Esophagus squamous epithelium (tissue), 5 donors: ENCODE measurements at regions not wholly inside any gene's neighbourhood (a gene's known extent, or its start where the extent isn't known, plus 50 kb on each side); places are given as distances from the start of the nearest gene placed in this dataset.
"Not testable (repeated sequence)": the region's sequence is repeated elsewhere in the genome, so short reads cannot be mapped to it uniquely, and the experiment has no call there.

Experiments used
- DNase-seq: peaks from one replicate; lab custom pipeline; 2025; lab: John Stamatoyannopoulos, UW
- H3K27ac ChIP-seq, 4 donors: fragments of 200-600 bp; sonication (generic); one replicate each; pipeline ENCODE4 v1.5.1; 2016 to 2019; ENCODE audit warnings: mild to moderate bottlenecking in 1 of 4
- H3K27me3 ChIP-seq, 4 donors: fragments of 200-600 bp; sonication (generic); 1 replicate in 3 of 4; 2 replicates in 1 of 4; pipeline versions ENCODE4 v1.5.1 to v1.6.0; 2017 to 2021; ENCODE audit warnings: antibody characterized with exemption in 1 of 4
- H3K36me3 ChIP-seq, 3 donors: fragments of 200-600 bp; sonication (generic); one replicate each; pipeline ENCODE4 v1.5.1; 2016 to 2019
- H3K4me1 ChIP-seq, 3 donors: fragments of 200-600 bp; sonication (generic); one replicate each; pipeline ENCODE4 v1.5.1; 2017 to 2019
- H3K4me3 ChIP-seq, 4 donors: fragments of 200-600 bp; sonication (generic); 1 replicate in 3 of 4; 2 replicates in 1 of 4; pipeline ENCODE4 v1.5.1; 2016 to 2019; ENCODE audit warnings: mild to moderate bottlenecking in 2 of 4, moderate library complexity in 1 of 4
- H3K9me3 ChIP-seq, 3 donors: fragments of 200-600 bp; sonication (generic); one replicate each; pipeline ENCODE4 v1.5.1; 2016 to 2019
- CTCF ChIP-seq, 6 experiments: fragments of 450-650 bp in 4 of 6; fragments of 200-600 bp in 2 of 6; sonication (generic) in 2 of 6; IDR thresholded peaks; one replicate each; pipeline ENCODE4 v1.5.1; 2016 to 2019; ENCODE audit warnings: antibody characterized with exemption in 6 of 6, mild to moderate bottlenecking in 4 of 6, moderate library complexity in 4 of 6
- POLR2A ChIP-seq, 4 donors: fragments of 450-650 bp; IDR thresholded peaks; one replicate each; pipeline ENCODE4 v1.6.1; 2017; ENCODE audit warnings: antibody characterized with exemption in 4 of 4, mild to moderate bottlenecking in 4 of 4, moderate library complexity in 3 of 4
- WGBS, 2 donors: methylation state at CpG; one replicate each; pipeline ENCODE4 v1.1.5; 2018; 5-methylcytosine and 5-hydroxymethylcytosine counted together
- intact Hi-C: fragments of 100-400 bp; cut with DNase I; formaldehyde crosslinking; loops from one replicate; pipeline ENCODE4 v1.15.0; 2022
- donor health status: DM: yes; HTN: yes; CAD: no.

DNA sequence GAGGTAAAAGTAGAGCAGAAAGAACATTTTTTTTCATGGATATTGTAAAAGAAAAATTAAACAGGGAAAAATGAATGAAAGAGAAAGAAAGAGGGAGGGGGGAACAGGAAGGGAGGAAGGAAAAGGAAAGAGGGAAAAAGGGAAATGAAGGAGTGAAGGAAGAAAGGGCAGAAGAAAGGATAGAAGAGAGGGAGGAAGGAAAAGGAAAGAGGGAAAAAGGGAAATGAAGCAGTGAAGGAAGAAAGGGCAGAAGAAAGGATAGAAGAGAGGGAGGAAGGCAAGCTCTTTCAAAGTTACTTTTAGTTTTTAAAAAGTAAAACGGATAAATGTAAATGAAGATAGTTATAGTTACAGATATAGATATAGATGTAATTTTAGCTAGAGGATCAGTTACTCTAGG is 1676.7 kb downstream of the MRPL39 start:
- H3K4me1 ChIP-seq: no peaks in the 10 kb centered on the region
- no peak overlapping the region for H3K27ac ChIP-seq
- no peaks in the 10 kb centered on the region for H3K9me3 ChIP-seq
- TF ChIP-seq POLR2A (IDR thresholded peaks at IDR 0.05) (no peak), CTCF (IDR thresholded peaks at IDR 0.05) (no peak)
- no peak for DNase-seq
- H3K27me3 ChIP-seq: no peaks in the 10 kb centered on the region
- no peak overlapping the region for H3K4me3 ChIP-seq
- no peaks in the 10 kb centered on the region for H3K36me3 ChIP-seq
- intact Hi-C loops: no loop called here
- 89 to 90% methylated on average over 1 of the region's 1 CpG for WGBS, 2 donors

DNA sequence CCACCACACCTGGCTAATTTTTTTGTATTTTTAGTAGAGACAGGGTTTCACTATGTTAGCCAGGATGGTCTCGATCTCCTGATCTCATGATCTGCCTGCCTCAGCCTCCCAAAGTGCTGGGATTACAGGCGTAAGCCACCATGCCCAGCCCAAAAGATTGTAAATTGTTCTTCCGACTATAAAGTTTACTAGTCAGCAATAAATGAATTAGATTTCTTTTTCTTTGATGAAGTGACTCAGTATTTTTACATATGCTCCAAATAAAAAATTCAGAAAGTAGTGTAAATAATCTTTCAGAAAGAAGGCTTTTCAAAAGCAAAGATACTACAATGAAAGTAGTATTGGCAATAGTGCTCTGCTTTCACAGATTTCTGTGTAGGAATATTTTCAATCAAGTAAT is 1680.9 kb downstream of the MRPL39 start:
- H3K4me1 ChIP-seq, H3K27ac ChIP-seq, DNase-seq, intact Hi-C loops, H3K9me3 ChIP-seq, H3K36me3 ChIP-seq, H3K27me3 ChIP-seq, H3K4me3 ChIP-seq: not testable (repeated sequence)
- 85 to 96% methylated on average over 2 to 3 of the region's 3 CpGs for WGBS, 2 donors

DNA sequence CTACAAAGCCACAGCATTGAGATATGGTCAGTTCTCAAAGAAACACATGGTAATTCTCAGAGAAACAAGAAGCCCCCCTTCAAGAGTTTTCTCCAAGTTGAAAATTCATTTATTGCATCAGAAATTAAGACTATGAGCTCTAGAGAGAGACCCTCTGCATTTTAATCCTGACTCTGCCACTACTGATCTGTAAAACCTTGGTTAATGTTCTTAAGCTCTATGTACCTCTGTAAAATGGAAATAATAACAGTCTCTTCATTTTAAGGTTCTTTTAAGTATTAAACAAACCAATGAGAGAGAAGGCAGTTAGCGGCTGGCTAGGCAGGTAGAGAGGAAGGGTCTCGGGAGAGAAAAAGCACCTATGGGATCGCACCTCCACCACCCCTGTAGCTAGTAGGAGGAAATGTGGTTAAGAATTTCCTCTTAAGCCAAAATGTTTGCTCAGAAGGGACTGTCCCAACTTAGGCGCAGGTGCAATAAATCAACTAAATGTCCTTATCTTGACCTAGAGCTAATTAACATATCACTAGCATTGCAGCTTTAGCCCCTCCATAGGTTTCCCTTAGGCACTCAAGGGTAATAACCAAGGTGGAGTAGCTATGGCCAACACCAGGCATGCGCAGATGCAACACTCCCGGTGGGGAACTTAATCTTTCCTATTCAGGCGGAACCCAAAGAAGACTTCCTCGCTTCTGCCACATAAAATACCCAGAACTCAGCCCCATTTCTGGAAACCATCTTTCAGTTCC is 1685.4 kb downstream of the MRPL39 start:
- Histone ChIP-seq H3K4me3 (no peak overlapping the region), H3K27me3 (no peaks in the 10 kb centered on the region), H3K4me1 (no peaks in the 10 kb centered on the region), H3K27ac (no peak overlapping the region), H3K36me3 (no peaks in the 10 kb centered on the region), H3K9me3 (no peaks in the 10 kb centered on the region)
- TF ChIP-seq POLR2A (IDR thresholded peaks at IDR 0.05): no peak
- TF ChIP-seq CTCF (IDR thresholded peaks at IDR 0.05): no peak
- WGBS, 2 donors: 73 to 79% methylated on average over 8 of the region's 8 CpGs
- no peak for DNase-seq
- intact Hi-C loops: no loop called here

GRCh38 chr21:23900727-23901126 is 1706.6 kb downstream of the MRPL39 start:
- peaks cover 0 to 7% (median 5%) of the 10 kb centered on the region in 3 donors for H3K9me3 ChIP-seq
- 61 to 80% methylated on average over 3 of the region's 3 CpGs for WGBS, 2 donors
- intact Hi-C loops: no loop called here
- H3K27ac ChIP-seq: no peak overlapping the region
- DNase-seq: no peak
- no peaks in the 10 kb centered on the region for H3K27me3 ChIP-seq
- no peaks in the 10 kb centered on the region for H3K36me3 ChIP-seq
- H3K4me1 ChIP-seq: no peaks in the 10 kb centered on the region
- H3K4me3 ChIP-seq: no peak overlapping the region
- TF ChIP-seq POLR2A (IDR thresholded peaks at IDR 0.05) (no peak), CTCF (IDR thresholded peaks at IDR 0.05) (no peak)

- Histone ChIP-seq H3K36me3 (no peaks in the 10 kb centered on the region), H3K27me3 (no peaks in the 10 kb centered on the region)
- intact Hi-C loops: no loop called here
Observed at GRCh38 chr21:23899561-23899960, 1707.7 kb downstream of the MRPL39 start.

More at GRCh38 chr21:23899561-23899960, 1707.7 kb downstream of the MRPL39 start:
- no peak overlapping the region for H3K27ac ChIP-seq
- WGBS, 2 donors: 94 to 95% methylated on average over 2 of the region's 2 CpGs
- H3K9me3 ChIP-seq: peaks cover 0 to 7% (median 5%) of the 10 kb centered on the region in 3 donors
- H3K4me3 ChIP-seq: no peak overlapping the region
- DNase-seq: no peak
- TF ChIP-seq CTCF (IDR thresholded peaks at IDR 0.05) (no peak), POLR2A (IDR thresholded peaks at IDR 0.05) (no peak)
- no peaks in the 10 kb centered on the region for H3K4me1 ChIP-seq
